DND-41 (cell line): ENCODE measurements at regions not wholly inside any gene's neighbourhood (a gene's known extent, or its start where the extent isn't known, plus 50 kb on each side); places are given as distances from the start of the nearest gene placed in this dataset.

Experiments
- ATAC-seq: fragments of 200-7000 bp; cut with Tn5 transposase; 3 replicates; pipeline ENCODE4 v1.9.1; 2021; ENCODE audit warnings: low read depth; ENCODE audit not compliant: insufficient read depth
- DNase-seq: peaks from one replicate; pipeline ENCODE4 v3.0.0-alpha.2; 2020
- H2AFZ ChIP-seq: 2 replicates; pipeline ENCODE4 v1.6.0; 2012; ENCODE audit warnings: low read depth, low read length
- H3K27ac ChIP-seq: 2 replicates; pipeline ENCODE4 v1.5.1; 2012; ENCODE audit warnings: low read length, inconsistent platforms
- H3K27me3 ChIP-seq: fragments of 200-600 bp; sonication (generic); 2 replicates; pipeline ENCODE4 v1.6.0; 2012; ENCODE audit warnings: low read length, mild to moderate bottlenecking, inconsistent platforms; ENCODE audit not compliant: insufficient read depth, poor library complexity
- H3K36me3 ChIP-seq: 2 replicates; pipeline ENCODE4 v1.5.1; 2012; ENCODE audit warnings: low read length, inconsistent platforms; ENCODE audit not compliant: insufficient read depth
- H3K4me1 ChIP-seq: 2 replicates; pipeline ENCODE4 v1.5.1; 2012; ENCODE audit warnings: mild to moderate bottlenecking, low read length; ENCODE audit not compliant: insufficient read depth
- H3K4me2 ChIP-seq: 2 replicates; pipeline ENCODE4 v1.6.0; 2012; ENCODE audit warnings: mild to moderate bottlenecking, moderate library complexity, low read length, inconsistent platforms; ENCODE audit not compliant: insufficient read depth
- H3K4me3 ChIP-seq, 2 experiments: fragments of 200-600 bp in 1 of 2; shearing (Covaris generic) in 1 of 2; 2 replicates each; pipeline ENCODE4 v1.5.1; 2012 to 2016; ENCODE audit warnings: inconsistent platforms in 2 of 2, low read length in 2 of 2, mild to moderate bottlenecking in 2 of 2, low read depth in 1 of 2, moderate library complexity in 1 of 2
- H3K79me2 ChIP-seq: 2 replicates; pipeline ENCODE4 v1.6.0; 2012; ENCODE audit warnings: low read length, inconsistent platforms; ENCODE audit not compliant: insufficient read depth
- H3K9ac ChIP-seq: 2 replicates; pipeline ENCODE4 v1.6.0; 2012; ENCODE audit warnings: low read depth, mild to moderate bottlenecking, inconsistent platforms, low read length, moderate library complexity
- H3K9me3 ChIP-seq: 2 replicates; pipeline ENCODE4 v1.5.1; 2012; ENCODE audit warnings: low read length, moderate library complexity, mild to moderate bottlenecking, inconsistent platforms; ENCODE audit not compliant: insufficient read depth, severe bottlenecking
- H4K20me1 ChIP-seq: 2 replicates; pipeline ENCODE4 v1.6.0; 2012; ENCODE audit warnings: low read length; ENCODE audit not compliant: insufficient read depth
- CTCF ChIP-seq: IDR thresholded peaks from 2 replicates; pipeline ENCODE4 v1.5.1; 2012; ENCODE audit warnings: borderline replicate concordance, low read length, moderate library complexity, mild to moderate bottlenecking; ENCODE audit not compliant: poor library complexity, severe bottlenecking; ENCODE audit errors: extremely low read depth
- EZH2 ChIP-seq: IDR thresholded peaks from 3 replicates; pipeline ENCODE4 v1.6.1; 2012; ENCODE audit warnings: borderline replicate concordance, low read depth, mild to moderate bottlenecking, moderate library complexity, low read length, inconsistent platforms; ENCODE audit not compliant: severe bottlenecking

GRCh38 chr9:79140751-79141150 is 431.0 kb upstream of the TLE4 start:
- H3K36me3 ChIP-seq: no peaks in the 10 kb centered on the region
- H4K20me1 ChIP-seq: no peaks in the 10 kb centered on the region
- H3K9ac ChIP-seq: no peak overlapping the region
- no peak for ATAC-seq
- H3K27ac ChIP-seq: no peak overlapping the region
- TF ChIP-seq CTCF (no peak), EZH2 (no peak)
- H3K79me2 ChIP-seq: no peaks in the 10 kb centered on the region
- H3K4me1 ChIP-seq: no peaks in the 10 kb centered on the region
- H2AFZ ChIP-seq: no peak overlapping the region
- H3K4me2 ChIP-seq: no peak overlapping the region
- H3K27me3 ChIP-seq: no peaks in the 10 kb centered on the region
- no peak overlapping the region for H3K4me3 ChIP-seq
- H3K9me3 ChIP-seq: no peaks in the 10 kb centered on the region
- DNase-seq: no peak

GRCh38 chr9:79143211-79143610 is 428.6 kb upstream of the TLE4 start:
- TF ChIP-seq EZH2 (no peak), CTCF (no peak)
- no peak overlapping the region for H3K9ac ChIP-seq
- H4K20me1 ChIP-seq: no peaks in the 10 kb centered on the region
- H3K36me3 ChIP-seq: no peaks in the 10 kb centered on the region
- H3K4me3 ChIP-seq: no peak overlapping the region
- no peak overlapping the region for H3K4me2 ChIP-seq
- H3K79me2 ChIP-seq: no peaks in the 10 kb centered on the region
- H3K4me1 ChIP-seq: no peaks in the 10 kb centered on the region
- no peak overlapping the region for H3K27ac ChIP-seq
- DNase-seq: no peak
- no peak overlapping the region for H2AFZ ChIP-seq
- H3K27me3 ChIP-seq: no peaks in the 10 kb centered on the region
- no peak for ATAC-seq
- no peaks in the 10 kb centered on the region for H3K9me3 ChIP-seq

- Histone ChIP-seq H3K4me1 (no peaks in the 10 kb centered on the region), H3K4me3 (no peak overlapping the region), H3K27me3 (no peaks in the 10 kb centered on the region), H2AFZ (no peak overlapping the region), H4K20me1 (no peaks in the 10 kb centered on the region), H3K9ac (no peak overlapping the region), H3K9me3 (no peaks in the 10 kb centered on the region), H3K36me3 (no peaks in the 10 kb centered on the region), H3K4me2 (no peak overlapping the region), H3K27ac (no peak overlapping the region), H3K79me2 (no peaks in the 10 kb centered on the region)
- TF ChIP-seq CTCF (no peak), EZH2 (no peak)
- no peak for DNase-seq
- ATAC-seq: no peak
Observed at GRCh38 chr9:79145442-79145841, 426.3 kb upstream of the TLE4 start.

- Histone ChIP-seq H4K20me1 (no peaks in the 10 kb centered on the region), H3K4me1 (no peaks in the 10 kb centered on the region), H3K27me3 (no peaks in the 10 kb centered on the region), H3K9me3 (no peaks in the 10 kb centered on the region), H3K4me3 (no peak overlapping the region), H3K27ac (no peak overlapping the region), H3K4me2 (no peak overlapping the region), H3K9ac (no peak overlapping the region), H3K36me3 (no peaks in the 10 kb centered on the region), H3K79me2 (no peaks in the 10 kb centered on the region), H2AFZ (no peak overlapping the region)
- DNase-seq (no peak), ATAC-seq (no peak)
- no peak for TF ChIP-seq EZH2
- TF ChIP-seq CTCF: no peak
Observed at GRCh38 chr9:79149585-79149984, 422.2 kb upstream of the TLE4 start.
